Vagina (tissue), 2 donors: ENCODE measurements at regions not wholly inside any gene's neighbourhood (a gene's known extent, or its start where the extent isn't known, plus 50 kb on each side); places are given as distances from the start of the nearest gene placed in this dataset.
A peak's percentile ranks its signal among the peaks of the same experiment; 100 is the strongest.

Experiments used
- CTCF ChIP-seq, 3 experiments: fragments of 450-650 bp in 2 of 3; fragments of 200-600 bp in 1 of 3; sonication (generic) in 1 of 3; IDR thresholded peaks; one replicate each; pipeline ENCODE4 v1.5.1; 2017 to 2019; ENCODE audit warnings: antibody characterized with exemption in 3 of 3, mild to moderate bottlenecking in 2 of 3, moderate library complexity in 2 of 3
- POLR2AphosphoS5 ChIP-seq, 2 donors: sonication (generic); formaldehyde crosslinking; IDR thresholded peaks; one replicate each; pipeline ENCODE4 v1.9.0; 2017; ENCODE audit warnings: antibody characterized with exemption in 2 of 2, mild to moderate bottlenecking in 2 of 2, low read depth in 1 of 2; ENCODE audit not compliant: insufficient read depth in 1 of 2

GRCh38 chr18:29874519-29875098 lies 1167.9 kb downstream of the DSC3 start:
- TF ChIP-seq CTCF (IDR thresholded peaks at IDR 0.05): peak in 2 of 3 experiments; percentile 11 to 34
- no peak for TF ChIP-seq POLR2AphosphoS5 (IDR thresholded peaks at IDR 0.05; ENCODE audit: insufficient read depth in 1 of 2, low read depth in 1 of 2)
